T-helper 1 cell treated with Interleukin-12 subunit alpha and Interleukin-12 subunit beta and Interleukin-4 antibody, amounts not matched to agents 30 ng/mL and 1 ng/mL, for 36 hours (primary cell): ENCODE measurements at regions not wholly inside any gene's neighbourhood (a gene's known extent, or its start where the extent isn't known, plus 50 kb on each side); places are given as distances from the start of the nearest gene placed in this dataset.
"Not testable (repeated sequence)": the region's sequence is repeated elsewhere in the genome, so short reads cannot be mapped to it uniquely, and the experiment has no call there.

Source experiments
- intact Hi-C: fragments of 100-400 bp; cut with micrococcal nuclease; formaldehyde crosslinking; loops from one replicate; pipeline ENCODE4 v1.15.1; 2024

GRCh38 chr4:38503689-38504395 is 160.2 kb upstream of the KLF3 start:
- intact Hi-C loops = no loop called here

- intact Hi-C loops = no loop called here
These were observed 159.6 kb upstream of the KLF3 start for GRCh38 chr4:38504396-38504715.

- intact Hi-C loops = loop anchor here (1.0 to 5.0 kb wide), 4 partner anchors 15 to 199 kb away; no protein-coding TSS in a partner anchor
These were observed 154.4 kb upstream of the KLF3 start for GRCh38 chr4:38509551-38509950.

GRCh38 chr4:38510201-38510600 is 153.8 kb upstream of the KLF3 start:
- intact Hi-C loops = loop anchor here (5.0 kb wide), 1 partner anchor 102 kb away; no protein-coding TSS in a partner anchor

GRCh38 chr4:38511702-38512101 is 152.3 kb upstream of the KLF3 start:
- intact Hi-C loops = loop anchor here (5.0 kb wide), 1 partner anchor 101 kb away; no protein-coding TSS in a partner anchor

- intact Hi-C loops = loop anchor here (5.0 kb wide), 1 partner anchor 99 kb away; no protein-coding TSS in a partner anchor
These were observed 151.2 kb upstream of the KLF3 start for GRCh38 chr4:38512840-38513239.

GRCh38 chr4:38514465-38515146 is 149.4 kb upstream of the KLF3 start:
- intact Hi-C loops = loop anchor here (5.0 kb wide), 1 partner anchor 98 kb away; no protein-coding TSS in a partner anchor

- intact Hi-C loops = no loop called here
These were observed 147.8 kb upstream of the KLF3 start for GRCh38 chr4:38516190-38516589.

GRCh38 chr4:38519666-38520065 is 144.3 kb upstream of the KLF3 start:
- intact Hi-C loops = loop anchor here (5.0 to 10.0 kb wide), 2 partner anchors 342 to 455 kb away; no protein-coding TSS in a partner anchor

- intact Hi-C loops = loop anchor here (5.0 to 10.0 kb wide), 2 partner anchors 346 to 458 kb away; no protein-coding TSS in a partner anchor
These were observed 140.9 kb upstream of the KLF3 start for GRCh38 chr4:38523054-38523453.

GRCh38 chr4:38523524-38524448 is 140.2 kb upstream of the KLF3 start:
- intact Hi-C loops = loop anchor here (1.0 to 10.0 kb wide), 8 partner anchors 14 to 459 kb away; no protein-coding TSS in a partner anchor

GRCh38 chr4:38526412-38526811 is 137.6 kb upstream of the KLF3 start:
- intact Hi-C loops = loop anchor here (5.0 to 10.0 kb wide), 2 partner anchors 91 to 462 kb away; no protein-coding TSS in a partner anchor

GRCh38 chr4:38529189-38530115 is 134.5 kb upstream of the KLF3 start:
- intact Hi-C loops = loop anchor here (1.0 to 10.0 kb wide), 3 partner anchors 88 to 465 kb away; no protein-coding TSS in a partner anchor

- intact Hi-C loops = no loop called here
These were observed 133.5 kb upstream of the KLF3 start for GRCh38 chr4:38530486-38530885.

GRCh38 chr4:38531141-38531727 is 132.8 kb upstream of the KLF3 start:
- intact Hi-C loops = no loop called here

GRCh38 chr4:38532908-38533499 is 131.0 kb upstream of the KLF3 start:
- intact Hi-C loops = no loop called here

- intact Hi-C loops = no loop called here
These were observed 129.5 kb upstream of the KLF3 start for GRCh38 chr4:38534344-38535045.

GRCh38 chr4:38535071-38535470 is 128.9 kb upstream of the KLF3 start:
- intact Hi-C loops = not testable (repeated sequence)

- intact Hi-C loops = no loop called here
These were observed 128.3 kb upstream of the KLF3 start for GRCh38 chr4:38535717-38536116.
